Femur (tissue), 1 donor: ENCODE measurements at regions not wholly inside any gene's neighbourhood (a gene's known extent, or its start where the extent isn't known, plus 50 kb on each side); places are given as distances from the start of the nearest gene placed in this dataset.

Experiments
- DNase-seq: peaks from one replicate; pipeline ENCODE4 v3.0.0-alpha.2; 2017

- DNase-seq: no peak
These were observed 99.5 kb downstream of the MAIP1 start for GRCh38 chr2:200054681-200055468.

- no peak for DNase-seq
These were observed 100.7 kb downstream of the MAIP1 start for GRCh38 chr2:200056105-200056504.

GRCh38 chr2:200063155-200063554 is 107.8 kb downstream of the MAIP1 start:
- DNase-seq: no peak

GRCh38 chr2:200064879-200065278 is 109.5 kb downstream of the MAIP1 start:
- DNase-seq: no peak

- DNase-seq: peak; percentile 36
These were observed 110.1 kb downstream of the MAIP1 start for GRCh38 chr2:200065477-200065876.

- DNase-seq: no peak
These were observed 111.0 kb downstream of the MAIP1 start for GRCh38 chr2:200066417-200066816.

GRCh38 chr2:200068642-200069041 is 113.3 kb downstream of the MAIP1 start:
- DNase-seq: no peak

- no peak for DNase-seq
These were observed 121.8 kb downstream of the MAIP1 start for GRCh38 chr2:200077210-200077650.

GRCh38 chr2:200077838-200078237 is 122.5 kb downstream of the MAIP1 start:
- no peak for DNase-seq

- DNase-seq: no peak
These were observed 124.0 kb downstream of the MAIP1 start for GRCh38 chr2:200079356-200079755.

- no peak for DNase-seq
These were observed 125.9 kb downstream of the MAIP1 start for GRCh38 chr2:200081236-200081635.

GRCh38 chr2:200081811-200082210 is 126.4 kb downstream of the MAIP1 start:
- no peak for DNase-seq

- no peak for DNase-seq
These were observed 128.7 kb downstream of the MAIP1 start for GRCh38 chr2:200084036-200084435.

GRCh38 chr2:200086911-200087310 is 131.5 kb downstream of the MAIP1 start:
- DNase-seq: no peak

- no peak for DNase-seq
These were observed 132.1 kb downstream of the MAIP1 start for GRCh38 chr2:200087451-200087850.

GRCh38 chr2:200089040-200089755 is 133.8 kb downstream of the MAIP1 start:
- no peak for DNase-seq

GRCh38 chr2:200089756-200090109 is 134.4 kb downstream of the MAIP1 start:
- DNase-seq: no peak

GRCh38 chr2:200090683-200091082 is 135.3 kb downstream of the MAIP1 start:
- DNase-seq: no peak

GRCh38 chr2:200091126-200091525 is 135.7 kb downstream of the MAIP1 start:
- DNase-seq: no peak

GRCh38 chr2:200092235-200092634 is 136.9 kb downstream of the MAIP1 start:
- DNase-seq: no peak

GRCh38 chr2:200095436-200095835 is 140.1 kb downstream of the MAIP1 start:
- peak; percentile 33 for DNase-seq

- no peak for DNase-seq
These were observed 143.9 kb downstream of the MAIP1 start for GRCh38 chr2:200099256-200099655.

GRCh38 chr2:200100027-200100426 is 144.6 kb downstream of the MAIP1 start:
- DNase-seq: no peak

GRCh38 chr2:200101922-200102321 is 146.5 kb downstream of the MAIP1 start:
- DNase-seq: no peak
